ENCODE measurements at regions not wholly inside any gene's neighbourhood (a gene's known extent, or its start where the extent isn't known, plus 50 kb on each side); places are given as distances from the start of the nearest gene placed in this dataset.
A peak's percentile ranks its signal among the peaks of the same experiment; 100 is the strongest.
"Not testable (repeated sequence)": the region's sequence is repeated elsewhere in the genome, so short reads cannot be mapped to it uniquely, and the experiment has no call there.

- DNase-seq: no peak
- Histone ChIP-seq H3K9ac (ENCODE audit: low read depth, low read length) (no peak overlapping the region), H4K91ac (ENCODE audit: insufficient read depth, low read depth, low read length) (peak overlapping the region; percentile 23), H3K4me3 (ENCODE audit: insufficient read depth, low read depth, low read length) (no peak overlapping the region), H3K56ac (ENCODE audit: extremely low read depth, insufficient read depth, low read length) (no peak overlapping the region), H2BK20ac (ENCODE audit: low read depth, low read length) (peak overlapping the region; percentile 74; the same call in 1 of the 2 replicates), H3K9me1 (ENCODE audit: insufficient read depth, low read length) (peaks cover 11% of the 10 kb centered on the region), H3K9me3 (ENCODE audit: control insufficient read depth, insufficient read depth, low read length) (0 out of 2 replicates have a peak, but pooled peaks cover 3% of the 10 kb centered on the region), H3K4me2 (ENCODE audit: low read depth, low read length) (no peak overlapping the region), H3K27ac (ENCODE audit: insufficient read depth, low read length) (no peak overlapping the region), H3K18ac (ENCODE audit: low read depth, low read length) (no peak overlapping the region), H4K20me1 (ENCODE audit: insufficient read depth, low read length) (no peaks in the 10 kb centered on the region), H3K36me3 (ENCODE audit: control insufficient read depth, insufficient read depth, low read length) (no peaks in the 10 kb centered on the region), H2AFZ (replicated peaks; ENCODE audit: low read length, poor library complexity) (peak overlapping the region; percentile 67), H2AK5ac (ENCODE audit: low read depth, low read length) (peak overlapping the region; percentile 55), H2BK15ac (ENCODE audit: low read depth, low read length) (peak overlapping the region; percentile 50; the same call in 2 of the 3 replicates), H2AK9ac (replicated peaks; ENCODE audit: low read depth, low read length, poor library complexity) (peak overlapping the region; percentile 17), H3K79me1 (ENCODE audit: low read depth in 1 of 2, low read length in 2 of 2) (no peaks in the 10 kb centered on the region), H2BK5ac (ENCODE audit: low read depth, low read length, poor library complexity, severe bottlenecking) (peak overlapping the region; percentile 21), H3K4ac (ENCODE audit: low read depth, low read length) (peak overlapping the region; percentile 93), H4K8ac (ENCODE audit: low read depth in 2 of 2, low read length in 2 of 2) (peak overlapping the region in 1 of 2 experiments; percentile 20; a peak in 1 of 4 replicates), H3K27me3 (ENCODE audit: control insufficient read depth, insufficient read depth, low read length) (no peaks in the 10 kb centered on the region), H3K4me1 (ENCODE audit: control insufficient read depth, insufficient read depth, low read length) (peaks cover 18% of the 10 kb centered on the region), H2BK120ac (ENCODE audit: low read depth, low read length) (peak overlapping the region; percentile 94), H3K23ac (ENCODE audit: low read depth, low read length) (no peak overlapping the region), H3K14ac (replicated peaks; ENCODE audit: low read depth, low read length) (peak overlapping the region; percentile 17), H4K5ac (ENCODE audit: low read depth, low read length) (no peak overlapping the region; the same call in 1 of the 2 replicates)
- CTCF ChIA-PET: interaction anchor here (0.6 kb wide), 1 partner anchor 115 kb away, joined by 7 read pairs; no protein-coding TSS in a partner anchor
- BruUV-seq (replicated peaks): no TSS peak
- intact Hi-C loops (cut with micrococcal nuclease): no loop called here
- dilution Hi-C loops (cut with HindIII; ENCODE audit: low sequenced_read_pairs, unreplicated experiment): no loop called here
- 83% methylated on average over 2 of the region's 47 CpGs; no CpG with 5 or more reads in 1 of the 2 experiments for WGBS, 2 experiments (ENCODE audit: extremely low coverage in 2 of 2, insufficient read length in 1 of 2)
- in situ Hi-C loops (cut with MboI; ENCODE audit: low sequenced_read_pairs): no loop called here
- no peak for ATAC-seq (ENCODE audit: low read depth)
- POLR2A ChIA-PET (ENCODE audit: unreplicated experiment): no interaction called here
- TF ChIP-seq RFX5 (IDR thresholded peaks at IDR 0.05; ENCODE audit: low read depth, low read length) (no peak), BHLHE40 (IDR thresholded peaks at IDR 0.05; ENCODE audit: low read depth, low read length) (no peak), CTCF (conservative IDR thresholded peaks at IDR 0.05; ENCODE audit: low read depth, low read length) (no peak)
These were observed 52.2 kb downstream of the CALML3 start for GRCh38 chr10:5576780-5577624.

GRCh38 chr10:5580038-5580428 lies 55.3 kb downstream of the CALML3 start:
- peaks cover 11% of the 10 kb centered on the region for H3K4me1 ChIP-seq (ENCODE audit: control insufficient read depth, insufficient read depth, low read length)
- H3K4ac ChIP-seq (ENCODE audit: low read depth, low read length); H3K14ac ChIP-seq (replicated peaks; ENCODE audit: low read depth, low read length); intact Hi-C loops (cut with micrococcal nuclease); H3K27me3 ChIP-seq (ENCODE audit: control insufficient read depth, insufficient read depth, low read length); H2BK15ac ChIP-seq (ENCODE audit: low read depth, low read length); ATAC-seq (ENCODE audit: low read depth); H3K4me3 ChIP-seq (ENCODE audit: insufficient read depth, low read depth, low read length); dilution Hi-C loops (cut with HindIII; ENCODE audit: low sequenced_read_pairs, unreplicated experiment); H4K5ac ChIP-seq (ENCODE audit: low read depth, low read length); H2AK5ac ChIP-seq (ENCODE audit: low read depth, low read length); CTCF ChIA-PET; DNase-seq; H2AFZ ChIP-seq (replicated peaks; ENCODE audit: low read length, poor library complexity); H3K79me1 ChIP-seq (ENCODE audit: low read depth in 1 of 2, low read length in 2 of 2); H3K9ac ChIP-seq (ENCODE audit: low read depth, low read length); H3K9me3 ChIP-seq (ENCODE audit: control insufficient read depth, insufficient read depth, low read length); H4K8ac ChIP-seq (ENCODE audit: low read depth in 2 of 2, low read length in 2 of 2); POLR2A ChIA-PET (ENCODE audit: unreplicated experiment); H3K56ac ChIP-seq (ENCODE audit: extremely low read depth, insufficient read depth, low read length); in situ Hi-C loops (cut with MboI; ENCODE audit: low sequenced_read_pairs); H3K27ac ChIP-seq (ENCODE audit: insufficient read depth, low read length); H4K91ac ChIP-seq (ENCODE audit: insufficient read depth, low read depth, low read length); H2BK120ac ChIP-seq (ENCODE audit: low read depth, low read length); H4K20me1 ChIP-seq (ENCODE audit: insufficient read depth, low read length); H3K18ac ChIP-seq (ENCODE audit: low read depth, low read length); BruUV-seq (replicated peaks); H3K36me3 ChIP-seq (ENCODE audit: control insufficient read depth, insufficient read depth, low read length); H2BK20ac ChIP-seq (ENCODE audit: low read depth, low read length); H3K23ac ChIP-seq (ENCODE audit: low read depth, low read length); H2AK9ac ChIP-seq (replicated peaks; ENCODE audit: low read depth, low read length, poor library complexity); H3K4me2 ChIP-seq (ENCODE audit: low read depth, low read length); H2BK5ac ChIP-seq (ENCODE audit: low read depth, low read length, poor library complexity, severe bottlenecking): not testable (repeated sequence)
- H3K9me1 ChIP-seq (ENCODE audit: insufficient read depth, low read length): peaks cover 10% of the 10 kb centered on the region
- WGBS, 2 experiments (ENCODE audit: extremely low coverage in 2 of 2, insufficient read length in 1 of 2): no CpG with 5 or more reads among the region's 4 CpGs
